A673 (cell line): ENCODE measurements at regions not wholly inside any gene's neighbourhood (a gene's known extent, or its start where the extent isn't known, plus 50 kb on each side); places are given as distances from the start of the nearest gene placed in this dataset.

Experiments
- BruUV-seq: library from RNA; stranded (reverse); fragments of 400-500 nt; replicated peaks from 2 replicates; lab custom pipeline; 2021; lab: Mats Ljungman, UMichigan
- CTCF ChIA-PET: fragments of 300-600 bp; sonication (Branson Sonifier 250); formaldehyde crosslinking; loops from one replicate; lab custom pipeline; 2022; ENCODE audit warnings: antibody characterized with exemption; lab: Charles Lee
- POLR2A ChIA-PET: fragments of 300-600 bp; sonication (Branson Sonifier 250); formaldehyde crosslinking; loops from one replicate; lab custom pipeline; 2022; ENCODE audit warnings: antibody characterized with exemption; ENCODE audit not compliant: low non-redundant PET; lab: Charles Lee
- DNase-seq: peaks from one replicate; pipeline ENCODE4 v3.0.0-alpha.2; 2015; ENCODE audit warnings: low spot score
- H3K27ac ChIP-seq: fragments of 200-600 bp; sonication (generic); 2 replicates; pipeline ENCODE4 v1.5.1; 2016; ENCODE audit warnings: mixed run types, low read depth, mild to moderate bottlenecking, mixed read lengths, antibody characterized with exemption, low read length; ENCODE audit not compliant: poor library complexity, severe bottlenecking
- H3K27me3 ChIP-seq: fragments of 200-600 bp; sonication (generic); replicated peaks from 2 replicates; pipeline ENCODE4 v1.6.1; 2017; ENCODE audit warnings: mixed run types, low read depth, mild to moderate bottlenecking, mixed read lengths, antibody characterized with exemption, low read length; ENCODE audit not compliant: insufficient read depth, poor library complexity
- H3K36me3 ChIP-seq: fragments of 200-600 bp; sonication (generic); 2 replicates; pipeline ENCODE4 v1.6.1; 2016; ENCODE audit warnings: mixed run types, mild to moderate bottlenecking, mixed read lengths, antibody characterized with exemption, low read length; ENCODE audit not compliant: insufficient read depth, poor library complexity, severe bottlenecking
- H3K4me1 ChIP-seq: fragments of 200-600 bp; sonication (generic); 2 replicates; pipeline ENCODE4 v1.6.1; 2017; ENCODE audit warnings: mixed run types, mild to moderate bottlenecking, mixed read lengths, antibody characterized with exemption, low read length; ENCODE audit not compliant: insufficient read depth, poor library complexity, severe bottlenecking
- H3K4me3 ChIP-seq: fragments of 200-600 bp; sonication (generic); 2 replicates; pipeline ENCODE4 v1.5.1; 2016; ENCODE audit warnings: low read depth, mixed run types, mild to moderate bottlenecking, mixed read lengths, low read length; ENCODE audit not compliant: poor library complexity, severe bottlenecking
- H3K9me3 ChIP-seq: fragments of 200-600 bp; sonication (generic); 2 replicates; pipeline ENCODE4 v1.6.1; 2016; ENCODE audit warnings: mixed run types, low read depth, mild to moderate bottlenecking, mixed read lengths, antibody characterized with exemption, low read length; ENCODE audit not compliant: poor library complexity, severe bottlenecking
- CTCF ChIP-seq: fragments of 300-800, 200-600 bp; sonication (generic); conservative IDR thresholded peaks from 2 replicates; pipeline ENCODE4 v1.5.1; 2017; ENCODE audit warnings: low read depth, mild to moderate bottlenecking, antibody characterized with exemption, low read length, moderate library complexity, mixed read lengths
- EZH2 ChIP-seq: fragments of 200-600 bp; sonication (generic); IDR thresholded peaks from 2 replicates; pipeline ENCODE4 v1.6.1; 2017; ENCODE audit warnings: borderline replicate concordance, low read depth, mild to moderate bottlenecking, mixed read lengths, antibody characterized with exemption, low read length; ENCODE audit not compliant: poor library complexity, severe bottlenecking
- intact Hi-C: fragments of 100-400 bp; cut with micrococcal nuclease; formaldehyde crosslinking; loops from one replicate; pipeline ENCODE4 v1.10.0; 2022; ENCODE audit not compliant: unreplicated experiment

DNA sequence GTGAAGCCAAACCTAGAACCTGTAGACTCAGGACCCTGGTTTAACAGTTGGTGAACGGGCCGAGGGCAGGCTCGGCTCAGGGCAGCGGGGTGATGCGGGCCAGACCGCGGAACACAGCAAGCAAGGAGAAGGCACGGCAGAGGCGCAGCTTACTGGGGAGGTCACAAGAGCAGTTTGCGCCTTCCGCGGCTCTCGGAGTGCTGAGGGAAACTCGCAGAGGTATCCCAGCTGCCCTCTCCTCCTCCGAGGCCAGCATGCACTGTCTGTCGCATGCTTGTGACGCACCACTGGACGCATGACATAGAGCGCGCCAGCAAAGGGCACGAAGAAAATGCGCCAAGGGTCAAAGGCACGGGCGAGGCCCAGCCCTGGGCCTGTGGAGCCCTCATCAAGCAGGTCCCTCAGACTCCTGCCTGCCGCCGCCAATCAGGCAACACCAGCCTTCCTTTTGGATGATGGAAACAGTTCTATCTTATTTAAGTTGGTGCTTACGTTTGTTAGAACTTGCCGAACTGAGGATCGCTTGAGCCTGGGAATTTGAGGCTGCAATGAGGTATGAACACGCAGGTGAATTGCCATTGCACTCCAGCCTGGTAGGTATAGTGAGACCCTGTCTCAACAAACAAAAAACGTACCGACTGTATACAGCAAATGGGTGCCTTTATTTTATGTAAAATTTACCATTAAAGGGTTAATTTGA lies 574.3 kb upstream of the GHITM start:
- intact Hi-C loops = no loop called here
- CTCF ChIA-PET = no interaction called here
- peaks cover 14% of the 10 kb centered on the region for H3K9me3 ChIP-seq
- no peak for TF ChIP-seq EZH2
- no peak for TF ChIP-seq CTCF
- POLR2A ChIA-PET = no interaction called here
- no peaks in the 10 kb centered on the region for H3K27me3 ChIP-seq
- no peak overlapping the region for H3K4me3 ChIP-seq
- no peak for DNase-seq
- BruUV-seq = no TSS peak
- no peaks in the 10 kb centered on the region for H3K4me1 ChIP-seq
- no peak overlapping the region for H3K27ac ChIP-seq
- no peaks in the 10 kb centered on the region for H3K36me3 ChIP-seq

DNA sequence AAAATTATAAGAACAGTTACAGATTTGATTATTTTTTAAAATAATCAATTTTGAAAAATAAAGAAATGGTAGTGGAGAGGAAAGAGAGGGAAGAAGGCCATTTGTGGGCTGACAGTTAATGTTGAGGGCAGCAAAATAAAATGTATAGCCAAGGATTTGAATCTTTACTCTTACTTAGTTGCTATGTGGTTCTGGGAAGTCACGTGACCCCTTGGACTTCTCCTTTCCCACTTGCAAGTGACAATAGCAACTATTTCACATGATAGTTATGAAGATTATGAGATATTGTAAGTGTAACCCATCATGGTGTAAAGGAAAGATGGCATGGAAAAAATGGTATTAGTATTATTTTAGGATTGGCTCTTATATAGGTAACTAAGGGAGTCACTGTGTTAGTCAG lies 567.3 kb upstream of the GHITM start:
- no peak for TF ChIP-seq EZH2
- no peak for TF ChIP-seq CTCF
- Histone ChIP-seq H3K4me3 (no peak overlapping the region), H3K4me1 (no peaks in the 10 kb centered on the region), H3K9me3 (no peaks in the 10 kb centered on the region), H3K36me3 (no peaks in the 10 kb centered on the region), H3K27me3 (no peaks in the 10 kb centered on the region), H3K27ac (no peak overlapping the region)
- DNase-seq = no peak
- BruUV-seq = no TSS peak
- CTCF ChIA-PET = interaction anchor here (0.6 kb wide), 1 partner anchor 775 kb away, joined by 3 read pairs; no protein-coding TSS in a partner anchor
- intact Hi-C loops = no loop called here
- POLR2A ChIA-PET = no interaction called here

GRCh38 chr10:83574770-83575169 lies 564.5 kb upstream of the GHITM start:
- H3K27ac ChIP-seq = no peak overlapping the region
- ChIA-PET CTCF (no interaction called here), POLR2A (no interaction called here)
- BruUV-seq = no TSS peak
- intact Hi-C loops = no loop called here
- no peaks in the 10 kb centered on the region for H3K27me3 ChIP-seq
- no peak for DNase-seq
- H3K4me1 ChIP-seq = no peaks in the 10 kb centered on the region
- peaks cover 8% of the 10 kb centered on the region for H3K9me3 ChIP-seq
- TF ChIP-seq CTCF = no peak
- no peak for TF ChIP-seq EZH2
- no peak overlapping the region for H3K4me3 ChIP-seq
- no peaks in the 10 kb centered on the region for H3K36me3 ChIP-seq
